GM21619 (cell line): ENCODE measurements at regions not wholly inside any gene's neighbourhood (a gene's known extent, or its start where the extent isn't known, plus 50 kb on each side); places are given as distances from the start of the nearest gene placed in this dataset.
"Not testable (repeated sequence)": the region's sequence is repeated elsewhere in the genome, so short reads cannot be mapped to it uniquely, and the experiment has no call there.

ENCODE experiments used
- ATAC-seq: cut with Tn5 transposase; IDR thresholded peaks from one replicate; pipeline ENCODE4 v1.9.1; 2021; ENCODE audit not compliant: unreplicated experiment

- not testable (repeated sequence) for ATAC-seq
Measured at GRCh38 chr9:66152406-66152805, 415.5 kb downstream of the FOXD4L4 start.

GRCh38 chr9:66153021-66153725 is 416.2 kb downstream of the FOXD4L4 start:
- ATAC-seq = peak; percentile 99

GRCh38 chr9:66153971-66154691 is 417.2 kb downstream of the FOXD4L4 start:
- not testable (repeated sequence) for ATAC-seq

- not testable (repeated sequence) for ATAC-seq
Measured at GRCh38 chr9:66182316-66182715, 445.4 kb downstream of the FOXD4L4 start.

GRCh38 chr9:66183648-66184047 is 446.7 kb downstream of the FOXD4L4 start:
- not testable (repeated sequence) for ATAC-seq

GRCh38 chr9:66197199-66197598 is 460.3 kb downstream of the FOXD4L4 start:
- not testable (repeated sequence) for ATAC-seq

- ATAC-seq = not testable (repeated sequence)
Measured at GRCh38 chr9:66198421-66198820, 461.5 kb downstream of the FOXD4L4 start.

GRCh38 chr9:66206617-66207016 is 469.7 kb downstream of the FOXD4L4 start:
- ATAC-seq = peak; percentile 66

GRCh38 chr9:66207914-66208313 is 471.0 kb downstream of the FOXD4L4 start:
- not testable (repeated sequence) for ATAC-seq

GRCh38 chr9:66244763-66245162 is 507.8 kb downstream of the FOXD4L4 start:
- ATAC-seq = not testable (repeated sequence)

- not testable (repeated sequence) for ATAC-seq
Measured at GRCh38 chr9:66245481-66245880, 508.5 kb downstream of the FOXD4L4 start.

GRCh38 chr9:66257581-66257980 is 520.6 kb downstream of the FOXD4L4 start:
- not testable (repeated sequence) for ATAC-seq

- not testable (repeated sequence) for ATAC-seq
Measured at GRCh38 chr9:66261576-66261975, 524.6 kb downstream of the FOXD4L4 start.

- ATAC-seq = not testable (repeated sequence)
Measured at GRCh38 chr9:66263621-66264020, 526.7 kb downstream of the FOXD4L4 start.

GRCh38 chr9:66264786-66265185 is 527.8 kb downstream of the FOXD4L4 start:
- ATAC-seq = not testable (repeated sequence)

GRCh38 chr9:66266202-66266601 is 529.3 kb downstream of the FOXD4L4 start:
- not testable (repeated sequence) for ATAC-seq

- not testable (repeated sequence) for ATAC-seq
Measured at GRCh38 chr9:66266856-66267430, 530.0 kb downstream of the FOXD4L4 start.

- ATAC-seq = not testable (repeated sequence)
Measured at GRCh38 chr9:66267684-66268083, 530.7 kb downstream of the FOXD4L4 start.

GRCh38 chr9:66269024-66269423 is 532.1 kb downstream of the FOXD4L4 start:
- not testable (repeated sequence) for ATAC-seq

GRCh38 chr9:66269783-66270182 is 532.8 kb downstream of the FOXD4L4 start:
- ATAC-seq = not testable (repeated sequence)

- not testable (repeated sequence) for ATAC-seq
Measured at GRCh38 chr9:66278809-66279208, 541.9 kb downstream of the FOXD4L4 start.
